Upper lobe of right lung (tissue), 1 donor: ENCODE measurements at regions not wholly inside any gene's neighbourhood (a gene's known extent, or its start where the extent isn't known, plus 50 kb on each side); places are given as distances from the start of the nearest gene placed in this dataset.

Experiments
- ATAC-seq: fragments of 200-7000 bp; cut with Tn5 transposase; one replicate; pipeline ENCODE4 v1.9.1; 2020; ENCODE audit warnings: mild to moderate bottlenecking, moderate library complexity
- DNase-seq: peaks from one replicate; pipeline ENCODE4 v3.0.0-alpha.2; 2020
- H3K27ac ChIP-seq: fragments of 200-600 bp; one replicate; pipeline ENCODE4 v1.8.0; 2022
- H3K27me3 ChIP-seq: fragments of 200-600 bp; one replicate; pipeline ENCODE4 v1.8.0; 2022; ENCODE audit warnings: mild to moderate bottlenecking
- H3K36me3 ChIP-seq: fragments of 200-600 bp; one replicate; pipeline ENCODE4 v1.8.0; 2022
- H3K4me1 ChIP-seq: fragments of 200-600 bp; one replicate; pipeline ENCODE4 v1.8.0; 2022
- H3K4me3 ChIP-seq: fragments of 200-600 bp; one replicate; pipeline ENCODE4 v1.8.0; 2022; ENCODE audit warnings: mild to moderate bottlenecking
- H3K9me3 ChIP-seq: fragments of 200-600 bp; one replicate; pipeline ENCODE4 v1.8.0; 2022
- intact Hi-C: fragments of 100-400 bp; cut with DNase I; formaldehyde crosslinking; loops from one replicate; pipeline ENCODE4 v1.11.0; 2022
- TF ChIP-seq, protein P1 (sequence below): fragments of 200-600 bp; IDR thresholded peaks from one replicate; pipeline ENCODE4 v1.8.0; 2022; ENCODE audit warnings: antibody characterized with exemption
- donor health status: DM: no; HTN: yes; CAD: no; lungs with severe emphysema.

DNA sequence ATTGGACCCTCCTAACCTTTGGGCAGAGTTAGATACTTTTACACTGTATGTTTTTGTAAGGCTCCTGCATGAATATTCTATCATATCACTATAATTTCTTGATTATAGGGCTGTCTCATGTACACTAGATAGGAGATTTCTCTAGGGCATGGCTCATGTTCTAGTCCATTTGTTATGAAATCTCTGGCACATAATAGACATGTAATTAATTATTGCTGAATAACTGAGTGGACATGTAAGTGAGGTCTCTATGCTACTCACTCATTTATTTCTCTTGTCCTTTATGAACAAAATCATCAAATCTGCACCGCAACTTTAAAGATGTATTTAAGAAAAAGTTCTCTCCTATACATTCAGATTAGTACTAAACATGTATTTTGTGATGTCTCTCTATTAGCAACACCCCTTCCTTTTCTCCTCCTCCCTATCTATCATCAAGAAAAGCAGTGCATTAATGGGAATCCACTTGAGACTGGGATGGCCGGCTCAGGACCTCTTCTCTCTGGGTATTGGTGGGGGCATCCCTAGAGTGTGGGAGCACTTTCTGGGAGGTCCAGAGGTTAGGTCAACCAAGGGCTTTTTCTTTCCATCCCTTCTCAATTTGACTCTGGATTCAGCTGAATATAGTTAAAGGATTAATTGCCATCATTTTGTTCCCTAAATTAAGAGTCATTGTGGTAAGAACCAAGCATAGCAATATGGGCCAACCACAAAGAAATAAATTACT, 168.0 kb upstream of the HMGA2 start:
- Histone ChIP-seq H3K4me1 (no peaks in the 10 kb centered on the region), H3K4me3 (no peak overlapping the region), H3K9me3 (no peaks in the 10 kb centered on the region), H3K36me3 (no peaks in the 10 kb centered on the region), H3K27me3 (peaks cover 16% of the 10 kb centered on the region), H3K27ac (no peak overlapping the region)
- ATAC-seq (no peak), DNase-seq (no peak)
- intact Hi-C loops = no loop called here
- TF ChIP-seq, protein P1, sequence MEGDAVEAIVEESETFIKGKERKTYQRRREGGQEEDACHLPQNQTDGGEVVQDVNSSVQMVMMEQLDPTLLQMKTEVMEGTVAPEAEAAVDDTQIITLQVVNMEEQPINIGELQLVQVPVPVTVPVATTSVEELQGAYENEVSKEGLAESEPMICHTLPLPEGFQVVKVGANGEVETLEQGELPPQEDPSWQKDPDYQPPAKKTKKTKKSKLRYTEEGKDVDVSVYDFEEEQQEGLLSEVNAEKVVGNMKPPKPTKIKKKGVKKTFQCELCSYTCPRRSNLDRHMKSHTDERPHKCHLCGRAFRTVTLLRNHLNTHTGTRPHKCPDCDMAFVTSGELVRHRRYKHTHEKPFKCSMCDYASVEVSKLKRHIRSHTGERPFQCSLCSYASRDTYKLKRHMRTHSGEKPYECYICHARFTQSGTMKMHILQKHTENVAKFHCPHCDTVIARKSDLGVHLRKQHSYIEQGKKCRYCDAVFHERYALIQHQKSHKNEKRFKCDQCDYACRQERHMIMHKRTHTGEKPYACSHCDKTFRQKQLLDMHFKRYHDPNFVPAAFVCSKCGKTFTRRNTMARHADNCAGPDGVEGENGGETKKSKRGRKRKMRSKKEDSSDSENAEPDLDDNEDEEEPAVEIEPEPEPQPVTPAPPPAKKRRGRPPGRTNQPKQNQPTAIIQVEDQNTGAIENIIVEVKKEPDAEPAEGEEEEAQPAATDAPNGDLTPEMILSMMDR = no peak

DNA sequence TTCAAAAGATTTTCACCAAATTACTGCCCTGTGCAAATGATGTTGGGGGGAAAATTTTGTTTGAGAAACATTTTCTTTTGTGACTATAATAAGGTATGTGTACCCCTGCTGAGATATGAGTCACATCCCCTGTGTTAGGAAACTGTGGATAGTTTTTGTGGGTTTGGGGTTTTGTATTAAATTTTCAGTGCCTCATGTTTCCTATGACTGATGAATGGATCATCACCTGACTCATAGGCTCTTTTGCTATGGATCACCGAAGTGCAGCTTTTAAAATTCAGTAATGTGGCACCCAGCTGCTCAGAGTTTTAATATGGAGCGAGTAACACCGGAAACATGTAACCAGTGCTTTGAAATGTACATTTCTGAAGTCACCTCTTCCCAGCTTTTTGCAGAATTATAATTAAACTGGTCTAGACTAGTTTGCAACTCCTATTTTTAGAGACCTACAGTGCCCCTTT, 167.4 kb upstream of the HMGA2 start:
- no peaks in the 10 kb centered on the region for H3K4me1 ChIP-seq
- no peak overlapping the region for H3K4me3 ChIP-seq
- no peaks in the 10 kb centered on the region for H3K9me3 ChIP-seq
- no peak for DNase-seq
- intact Hi-C loops = no loop called here
- no peak for ATAC-seq
- no peaks in the 10 kb centered on the region for H3K36me3 ChIP-seq
- peaks cover 22% of the 10 kb centered on the region for H3K27me3 ChIP-seq
- TF ChIP-seq, protein P1 = no peak
- H3K27ac ChIP-seq = no peak overlapping the region

DNA sequence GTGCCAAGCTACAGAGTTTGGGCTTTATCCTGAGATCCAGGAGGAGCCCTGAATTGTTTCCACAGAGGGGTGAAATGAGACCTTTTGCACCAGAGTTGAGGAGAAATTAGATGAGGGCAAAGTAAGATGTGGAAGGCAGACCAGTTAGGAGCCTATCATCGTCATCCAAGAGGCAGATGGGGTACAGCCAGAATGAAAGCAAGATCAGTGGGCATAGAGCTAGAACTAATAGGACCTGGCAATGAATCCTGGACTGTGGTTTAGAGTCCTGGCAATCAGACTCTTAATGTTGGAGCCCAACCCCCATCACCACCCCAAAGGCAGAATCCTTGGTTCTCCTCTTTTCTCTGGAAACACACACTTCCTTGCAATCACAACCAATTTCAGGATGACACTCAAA, 166.6 kb upstream of the HMGA2 start:
- no peaks in the 10 kb centered on the region for H3K4me1 ChIP-seq
- DNase-seq = no peak
- H3K36me3 ChIP-seq = no peaks in the 10 kb centered on the region
- no peaks in the 10 kb centered on the region for H3K9me3 ChIP-seq
- no peak overlapping the region for H3K4me3 ChIP-seq
- intact Hi-C loops = no loop called here
- ATAC-seq = no peak
- peaks cover 22% of the 10 kb centered on the region for H3K27me3 ChIP-seq
- TF ChIP-seq, protein P1 = no peak
- H3K27ac ChIP-seq = no peak overlapping the region

DNA sequence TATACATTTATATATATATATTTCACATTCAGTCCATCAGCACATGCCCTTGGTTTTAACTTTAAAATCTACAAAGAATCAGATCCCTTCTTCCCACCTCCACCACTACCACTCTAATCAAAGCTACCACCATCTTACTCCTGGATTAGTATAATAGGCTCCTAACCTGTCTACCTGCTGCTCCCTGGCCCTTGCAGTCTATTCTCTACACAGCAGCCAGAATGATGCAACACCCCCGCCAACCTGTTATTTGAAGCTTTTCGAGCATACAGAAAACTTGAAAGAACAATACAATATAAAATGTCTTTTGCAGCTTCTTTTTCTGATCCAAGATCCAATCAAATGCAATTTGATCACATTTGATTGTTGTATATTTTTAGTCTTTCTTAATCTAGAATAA, 165.9 kb upstream of the HMGA2 start:
- TF ChIP-seq, protein P1 = no peak
- no peak for ATAC-seq
- intact Hi-C loops = no loop called here
- H3K9me3 ChIP-seq = no peaks in the 10 kb centered on the region
- no peaks in the 10 kb centered on the region for H3K4me1 ChIP-seq
- no peak for DNase-seq
- H3K36me3 ChIP-seq = no peaks in the 10 kb centered on the region
- H3K4me3 ChIP-seq = no peak overlapping the region
- no peak overlapping the region for H3K27ac ChIP-seq
- H3K27me3 ChIP-seq = peaks cover 22% of the 10 kb centered on the region

DNA sequence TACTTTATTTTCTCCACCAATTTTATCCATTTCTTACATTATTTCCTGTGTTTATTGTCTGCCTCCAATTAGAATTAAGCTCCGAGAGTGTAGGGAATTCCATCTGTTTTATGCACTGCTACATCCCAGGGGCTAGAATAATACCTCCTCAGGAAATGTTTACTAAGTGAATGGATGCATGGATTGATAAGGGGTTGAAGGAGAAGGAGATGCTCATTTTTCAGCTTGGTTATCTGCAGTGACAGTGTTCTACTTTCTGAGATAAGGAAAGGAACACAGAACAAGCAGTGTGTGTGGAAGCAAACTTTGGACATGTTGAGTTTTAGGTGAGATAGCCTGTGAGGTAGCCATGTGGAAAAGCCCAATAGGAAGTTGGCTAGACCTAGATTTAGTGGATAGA, 164.6 kb upstream of the HMGA2 start:
- TF ChIP-seq, protein P1 = no peak
- DNase-seq (no peak), ATAC-seq (no peak)
- H3K27me3 ChIP-seq = peaks cover 22% of the 10 kb centered on the region
- H3K4me3 ChIP-seq = no peak overlapping the region
- no peaks in the 10 kb centered on the region for H3K36me3 ChIP-seq
- intact Hi-C loops = no loop called here
- H3K9me3 ChIP-seq = no peaks in the 10 kb centered on the region
- no peak overlapping the region for H3K27ac ChIP-seq
- no peaks in the 10 kb centered on the region for H3K4me1 ChIP-seq
